ENCODE measurements at regions not wholly inside any gene's neighbourhood (a gene's known extent, or its start where the extent isn't known, plus 50 kb on each side); places are given as distances from the start of the nearest gene placed in this dataset.
A peak's percentile ranks its signal among the peaks of the same experiment; 100 is the strongest.

GRCh38 chr5:158616707-158617106 lies 483.0 kb downstream of the EBF1 start (continued):
- no peak for TF ChIP-seq NFYB (IDR thresholded peaks at IDR 0.05; ENCODE audit: insufficient read depth, low read depth, low read length)
- no peak for TF ChIP-seq LARP7 (IDR thresholded peaks at IDR 0.05)
- no peak for TF ChIP-seq MXI1 (IDR thresholded peaks at IDR 0.05; ENCODE audit: low read depth, low read length)
- 0 out of 2 replicates have a peak, but pooled peaks have one; percentile 12 for TF ChIP-seq JUNB (IDR thresholded peaks at IDR 0.05)
- TF ChIP-seq BCL3 (IDR thresholded peaks at IDR 0.05; ENCODE audit: borderline replicate concordance, insufficient read depth, low read depth, low read length, poor library complexity, severe bottlenecking) = no peak
- no peak for TF ChIP-seq PBX3 (IDR thresholded peaks at IDR 0.05; ENCODE audit: insufficient replicate concordance, low read depth, low read length)
- no peak for TF ChIP-seq EGR1 (IDR thresholded peaks at IDR 0.05; ENCODE audit: borderline replicate concordance in 1 of 2, low read depth in 2 of 2, low read length in 2 of 2)
- TF ChIP-seq SMC3 (IDR thresholded peaks at IDR 0.05; ENCODE audit: borderline replicate concordance, low read length) = no peak

- Histone ChIP-seq H3K9ac (ENCODE audit: control insufficient read depth, insufficient read depth, low read length) (no peak overlapping the region), H3K27me3 (replicated peaks in 1 of 2; ENCODE audit: control insufficient read depth in 2 of 2, insufficient read depth in 2 of 2, low read length in 1 of 2) (no peaks in the 10 kb centered on the region), H3K4me2 (ENCODE audit: control insufficient read depth, insufficient read depth) (no peak overlapping the region), H3K27ac (ENCODE audit: control insufficient read depth, insufficient read depth) (no peak overlapping the region), H3K4me1 (ENCODE audit: control insufficient read depth, insufficient read depth, low read length) (no peaks in the 10 kb centered on the region), H3K36me3 (ENCODE audit: control insufficient read depth in 2 of 2, insufficient read depth in 2 of 2, low read length in 1 of 2) (no peaks in the 10 kb centered on the region), H3K79me2 (ENCODE audit: control insufficient read depth, insufficient read depth, low read length) (no peaks in the 10 kb centered on the region), H2AFZ (ENCODE audit: control insufficient read depth, low read depth, low read length) (no peak overlapping the region), H4K20me1 (ENCODE audit: control insufficient read depth, insufficient read depth) (no peaks in the 10 kb centered on the region), H3K9me3 (replicated peaks; ENCODE audit: control insufficient read depth, insufficient read depth, low read length) (no peaks in the 10 kb centered on the region), H3K4me3 (no peak overlapping the region)
- SMC1A ChIA-PET (ENCODE audit: uncharacterized antibody, unreplicated experiment) = no interaction called here
- DNase-seq (ENCODE audit: low read depth, low spot score) = no peak
- RAD21 ChIA-PET (ENCODE audit: unreplicated experiment) = no interaction called here
- no peak for ATAC-seq
- intact Hi-C loops (cut with micrococcal nuclease; ENCODE audit: unreplicated experiment) = no loop called here
- WGBS (ENCODE audit: insufficient coverage, insufficient replicate concordance, low lambda C conversion rate, missing lambda C conversion rate) = 20% methylated on average over 2 of the region's 2 CpGs
- no peak for TF ChIP-seq RAD21 (IDR thresholded peaks at IDR 0.05; ENCODE audit: insufficient read depth, low read depth, low read length)
- no peak for TF ChIP-seq MEF2A (IDR thresholded peaks at IDR 0.05; ENCODE audit: insufficient read depth, low read depth, low read length)
- TF ChIP-seq ZBTB33 (IDR thresholded peaks at IDR 0.05) = no peak
- no peak for TF ChIP-seq NR2C2 (IDR thresholded peaks at IDR 0.05; ENCODE audit: borderline replicate concordance, control insufficient read depth, insufficient read length, low read depth)
- TF ChIP-seq ATF3 (IDR thresholded peaks at IDR 0.05; ENCODE audit: borderline replicate concordance, extremely low read depth, low read depth, low read length) = no peak
- no peak for TF ChIP-seq PAX5 (IDR thresholded peaks at IDR 0.05; ENCODE audit: borderline replicate concordance, low read depth, low read length)
- no peak for FAIRE-seq
- POLR2A ChIA-PET = no interaction called here
- BruUV-seq (replicated peaks) = no TSS peak
- CTCF ChIA-PET = interaction anchor here (1.3 kb wide), 1 partner anchor 16 kb away, joined by 3 read pairs; no protein-coding TSS in a partner anchor
- in situ Hi-C loops (cut with MboI) = no loop called here
Observed at GRCh38 chr5:158614951-158615350, 484.8 kb downstream of the EBF1 start.
